Peyer's patch (tissue), 4 donors: ENCODE measurements at regions not wholly inside any gene's neighbourhood (a gene's known extent, or its start where the extent isn't known, plus 50 kb on each side); places are given as distances from the start of the nearest gene placed in this dataset.

Source experiments
- DNase-seq, 3 donors: peaks; one replicate each; pipeline ENCODE4 v3.0.0-alpha.2; 2017 to 2019
- H3K27ac ChIP-seq, 4 donors: fragments of 200-600 bp; sonication (generic); one replicate each; pipeline ENCODE4 v1.5.1; 2016 to 2019
- H3K27me3 ChIP-seq, 2 donors: fragments of 200-600 bp; sonication (generic); one replicate each; pipeline ENCODE4 v1.5.1; 2019
- H3K36me3 ChIP-seq, 3 donors: fragments of 200-600 bp; sonication (generic); one replicate each; pipeline ENCODE4 v1.5.1; 2016 to 2019
- H3K4me1 ChIP-seq, 4 donors: fragments of 200-600 bp; sonication (generic); one replicate each; pipeline ENCODE4 v1.5.1; 2016 to 2019
- H3K4me3 ChIP-seq, 4 donors: fragments of 200-600 bp; sonication (generic); 1 replicate in 3 of 4; 2 replicates in 1 of 4; pipeline ENCODE4 v1.5.1; 2016 to 2019; ENCODE audit warnings: mild to moderate bottlenecking in 1 of 4
- H3K9me3 ChIP-seq, 4 donors: fragments of 200-600 bp; sonication (generic); one replicate each; pipeline ENCODE4 v1.5.1; 2016 to 2019; ENCODE audit warnings: mild to moderate bottlenecking in 1 of 4
- POLR2A ChIP-seq, 2 donors: fragments of 450-650 bp; IDR thresholded peaks; one replicate each; pipeline ENCODE4 v1.5.1; 2017; ENCODE audit warnings: antibody characterized with exemption in 2 of 2, mild to moderate bottlenecking in 2 of 2, moderate library complexity in 2 of 2
- TF ChIP-seq, protein P1 (sequence below), 6 experiments: fragments of 450-650 bp in 4 of 6; fragments of 200-600 bp in 2 of 6; sonication (generic) in 1 of 6; IDR thresholded peaks; one replicate each; pipeline ENCODE4 v1.5.1; 2017 to 2019; ENCODE audit warnings: antibody characterized with exemption in 6 of 6, mild to moderate bottlenecking in 3 of 6, moderate library complexity in 1 of 6

DNA sequence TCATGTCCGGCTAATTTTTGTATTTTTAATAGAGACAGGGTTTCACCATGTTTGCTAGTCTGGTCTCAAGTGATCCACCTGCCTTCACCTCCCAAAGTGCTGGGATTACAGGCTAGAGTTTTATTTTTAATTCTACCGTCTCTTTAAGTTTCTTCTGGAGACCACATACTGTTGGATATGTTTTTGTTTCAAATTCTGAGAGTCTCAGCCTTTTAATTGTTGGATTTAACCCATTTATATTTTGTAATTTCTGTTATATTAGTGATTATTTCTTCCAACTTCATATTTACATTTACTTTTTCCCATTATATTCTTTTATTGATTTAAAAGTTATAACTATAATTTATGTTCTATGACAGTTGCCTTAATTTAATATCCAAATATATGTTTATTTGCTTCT is 139.4 kb downstream of the BMS1 start:
- no peaks in the 10 kb centered on the region for H3K9me3 ChIP-seq
- TF ChIP-seq, protein P1, sequence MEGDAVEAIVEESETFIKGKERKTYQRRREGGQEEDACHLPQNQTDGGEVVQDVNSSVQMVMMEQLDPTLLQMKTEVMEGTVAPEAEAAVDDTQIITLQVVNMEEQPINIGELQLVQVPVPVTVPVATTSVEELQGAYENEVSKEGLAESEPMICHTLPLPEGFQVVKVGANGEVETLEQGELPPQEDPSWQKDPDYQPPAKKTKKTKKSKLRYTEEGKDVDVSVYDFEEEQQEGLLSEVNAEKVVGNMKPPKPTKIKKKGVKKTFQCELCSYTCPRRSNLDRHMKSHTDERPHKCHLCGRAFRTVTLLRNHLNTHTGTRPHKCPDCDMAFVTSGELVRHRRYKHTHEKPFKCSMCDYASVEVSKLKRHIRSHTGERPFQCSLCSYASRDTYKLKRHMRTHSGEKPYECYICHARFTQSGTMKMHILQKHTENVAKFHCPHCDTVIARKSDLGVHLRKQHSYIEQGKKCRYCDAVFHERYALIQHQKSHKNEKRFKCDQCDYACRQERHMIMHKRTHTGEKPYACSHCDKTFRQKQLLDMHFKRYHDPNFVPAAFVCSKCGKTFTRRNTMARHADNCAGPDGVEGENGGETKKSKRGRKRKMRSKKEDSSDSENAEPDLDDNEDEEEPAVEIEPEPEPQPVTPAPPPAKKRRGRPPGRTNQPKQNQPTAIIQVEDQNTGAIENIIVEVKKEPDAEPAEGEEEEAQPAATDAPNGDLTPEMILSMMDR (IDR thresholded peaks at IDR 0.05): no peak
- TF ChIP-seq POLR2A (IDR thresholded peaks at IDR 0.05): no peak
- no peaks in the 10 kb centered on the region for H3K4me1 ChIP-seq
- H3K4me3 ChIP-seq: no peak overlapping the region
- no peaks in the 10 kb centered on the region for H3K36me3 ChIP-seq
- DNase-seq: no peak
- no peaks in the 10 kb centered on the region for H3K27me3 ChIP-seq
- no peak overlapping the region for H3K27ac ChIP-seq

DNA sequence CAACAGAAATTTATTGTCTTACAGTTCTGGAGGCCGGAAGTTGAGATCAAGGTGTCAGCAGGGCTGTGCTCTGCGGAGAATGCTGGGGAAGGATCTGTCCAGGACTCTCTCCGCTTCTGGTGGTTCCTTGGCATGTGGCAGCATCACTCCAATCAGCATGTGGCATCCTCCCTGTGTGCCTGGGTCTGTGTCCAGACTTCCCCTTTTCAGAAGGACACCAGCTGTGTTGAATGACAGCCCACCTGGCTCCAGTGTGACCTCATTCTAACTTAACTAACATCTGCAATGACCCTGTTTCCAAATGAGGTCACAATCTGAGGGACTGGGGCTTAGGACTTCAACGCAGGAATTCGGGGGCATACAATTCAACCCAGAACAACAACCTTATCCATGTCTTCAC is 141.9 kb downstream of the BMS1 start:
- no peaks in the 10 kb centered on the region for H3K27me3 ChIP-seq
- no peaks in the 10 kb centered on the region for H3K4me1 ChIP-seq
- no peak for DNase-seq
- TF ChIP-seq POLR2A (IDR thresholded peaks at IDR 0.05): no peak
- TF ChIP-seq, protein P1 (IDR thresholded peaks at IDR 0.05): no peak
- H3K9me3 ChIP-seq: no peaks in the 10 kb centered on the region
- H3K36me3 ChIP-seq: no peaks in the 10 kb centered on the region
- H3K27ac ChIP-seq: no peak overlapping the region
- no peak overlapping the region for H3K4me3 ChIP-seq

DNA sequence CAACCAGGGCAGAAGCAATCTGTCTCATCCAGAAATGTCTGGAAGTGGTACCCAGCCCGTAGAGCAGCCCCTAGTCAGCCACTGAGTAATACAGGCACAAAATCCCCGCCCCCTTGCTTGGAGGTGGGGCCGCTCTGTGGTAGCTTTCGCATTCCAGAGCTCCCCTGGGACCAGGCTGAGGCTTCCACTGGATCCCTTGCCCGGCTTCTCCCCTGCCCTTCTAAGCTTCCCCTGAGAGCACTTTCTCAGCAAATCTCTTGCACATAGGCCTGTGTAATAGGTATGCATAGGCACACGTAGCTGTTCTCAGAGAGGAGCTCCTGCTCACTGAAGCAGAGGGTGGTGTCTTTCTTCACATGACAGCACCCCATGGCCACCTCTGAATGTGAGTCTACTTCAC is 144.2 kb downstream of the BMS1 start:
- H3K4me1 ChIP-seq: no peaks in the 10 kb centered on the region
- no peak overlapping the region for H3K4me3 ChIP-seq
- no peak for DNase-seq
- TF ChIP-seq POLR2A (IDR thresholded peaks at IDR 0.05): no peak
- TF ChIP-seq, protein P1 (IDR thresholded peaks at IDR 0.05): no peak
- H3K9me3 ChIP-seq: no peaks in the 10 kb centered on the region
- no peaks in the 10 kb centered on the region for H3K36me3 ChIP-seq
- no peak overlapping the region for H3K27ac ChIP-seq
- H3K27me3 ChIP-seq: no peaks in the 10 kb centered on the region

DNA sequence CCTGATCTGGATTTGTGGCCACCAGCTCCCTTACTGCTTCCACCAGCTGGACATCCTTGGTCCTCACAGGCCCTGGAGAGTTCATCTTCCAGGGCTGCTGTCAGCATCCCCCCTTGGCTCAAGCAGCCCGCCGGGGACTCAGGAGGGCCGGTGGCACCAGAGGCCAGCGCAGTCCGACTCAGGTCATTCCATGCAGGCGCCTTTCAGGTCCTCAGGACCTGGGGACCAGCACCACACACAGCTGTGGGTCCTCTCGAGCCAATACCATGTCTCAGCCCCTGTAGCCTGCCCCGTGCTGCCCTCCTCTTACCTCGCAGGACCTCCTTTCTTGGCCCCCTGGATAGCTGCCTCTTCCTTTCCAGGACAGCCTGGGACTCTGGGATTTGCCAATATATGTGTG is 145.5 kb downstream of the BMS1 start:
- Histone ChIP-seq H3K27ac (no peak overlapping the region), H3K9me3 (no peaks in the 10 kb centered on the region), H3K36me3 (no peaks in the 10 kb centered on the region), H3K27me3 (no peaks in the 10 kb centered on the region), H3K4me1 (peaks cover 0 to 6% (median 0%) of the 10 kb centered on the region in 4 donors), H3K4me3 (no peak overlapping the region)
- DNase-seq: no peak
- no peak for TF ChIP-seq POLR2A (IDR thresholded peaks at IDR 0.05)
- TF ChIP-seq, protein P1 (IDR thresholded peaks at IDR 0.05): no peak

GRCh38 chr10:42929236-42929635 is 146.6 kb downstream of the BMS1 start:
- Histone ChIP-seq H3K9me3 (no peaks in the 10 kb centered on the region), H3K27me3 (peaks cover 0 to 7% of the 10 kb centered on the region in 2 donors), H3K4me1 (peaks cover 0 to 15% (median 0%) of the 10 kb centered on the region in 4 donors), H3K4me3 (no peak overlapping the region), H3K27ac (no peak overlapping the region), H3K36me3 (no peaks in the 10 kb centered on the region)
- TF ChIP-seq, protein P1 (IDR thresholded peaks at IDR 0.05): no peak
- TF ChIP-seq POLR2A (IDR thresholded peaks at IDR 0.05): no peak
- DNase-seq: no peak

DNA sequence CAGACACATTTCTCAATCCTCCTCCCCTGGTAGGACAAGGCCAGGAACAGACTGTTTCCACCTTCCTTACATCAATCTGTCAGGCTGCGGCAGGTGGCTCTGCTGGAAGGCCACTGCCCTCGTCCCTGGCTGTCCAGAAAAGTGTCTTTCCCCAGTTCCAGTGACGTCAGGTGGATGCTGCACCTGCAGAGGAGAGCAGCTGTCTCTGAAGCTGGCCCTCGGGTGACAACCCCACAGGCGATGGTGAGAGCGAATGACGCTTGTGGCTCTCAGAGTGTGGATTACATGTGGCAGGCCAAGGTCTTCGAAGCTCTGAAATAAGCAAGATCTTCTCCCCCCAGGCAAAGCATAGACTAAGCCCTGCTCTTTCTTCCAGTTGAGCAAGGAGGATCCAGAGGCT is 146.9 kb upstream of the RET start:
- Histone ChIP-seq H3K27me3 (peaks cover 0 to 10% of the 10 kb centered on the region in 2 donors), H3K9me3 (no peaks in the 10 kb centered on the region), H3K4me1 (peaks cover 0 to 15% (median 0%) of the 10 kb centered on the region in 4 donors), H3K27ac (no peak overlapping the region), H3K4me3 (no peak overlapping the region), H3K36me3 (no peaks in the 10 kb centered on the region)
- DNase-seq: no peak
- TF ChIP-seq, protein P1 (IDR thresholded peaks at IDR 0.05): no peak
- TF ChIP-seq POLR2A (IDR thresholded peaks at IDR 0.05): no peak
